GM12865 (cell line): ENCODE measurements at regions not wholly inside any gene's neighbourhood (a gene's known extent, or its start where the extent isn't known, plus 50 kb on each side); places are given as distances from the start of the nearest gene placed in this dataset.

Experiments used
- DNase-seq: peaks from one replicate; pipeline ENCODE4 v3.0.0; 2010; ENCODE audit warnings: low read depth
- H3K4me3 ChIP-seq: 2 replicates; pipeline ENCODE4 v1.5.1; 2011; ENCODE audit warnings: mild to moderate bottlenecking, low read depth, low read length, control low read depth
- CTCF ChIP-seq: IDR thresholded peaks from 2 replicates; pipeline ENCODE4 v1.5.1; 2011; ENCODE audit warnings: low read length, control low read depth, low read depth, inconsistent platforms; ENCODE audit not compliant: insufficient read depth; ENCODE audit errors: missing control alignments

- DNase-seq: no peak
- no peak for TF ChIP-seq CTCF
- no peak overlapping the region for H3K4me3 ChIP-seq
These were observed 95.7 kb upstream of the DUSP5 start for GRCh38 chr10:110402077-110402416.

GRCh38 chr10:110403593-110403992, 94.1 kb upstream of the DUSP5 start:
- DNase-seq: no peak
- no peak for TF ChIP-seq CTCF
- H3K4me3 ChIP-seq: no peak overlapping the region

GRCh38 chr10:110404413-110404812, 93.3 kb upstream of the DUSP5 start:
- DNase-seq: no peak
- no peak for TF ChIP-seq CTCF
- no peak overlapping the region for H3K4me3 ChIP-seq

- no peak for TF ChIP-seq CTCF
- DNase-seq: no peak
- H3K4me3 ChIP-seq: no peak overlapping the region
These were observed 92.9 kb upstream of the DUSP5 start for GRCh38 chr10:110404825-110405224.

GRCh38 chr10:110405380-110405779, 92.3 kb upstream of the DUSP5 start:
- no peak for TF ChIP-seq CTCF
- DNase-seq: no peak
- H3K4me3 ChIP-seq: no peak overlapping the region

GRCh38 chr10:110407301-110408170, 90.2 kb upstream of the DUSP5 start:
- no peak overlapping the region for H3K4me3 ChIP-seq

More at GRCh38 chr10:110407301-110408170, 90.2 kb upstream of the DUSP5 start:
- TF ChIP-seq CTCF: no peak
- DNase-seq: no peak
